22Rv1 (cell line): ENCODE measurements at regions not wholly inside any gene's neighbourhood (a gene's known extent, or its start where the extent isn't known, plus 50 kb on each side); places are given as distances from the start of the nearest gene placed in this dataset.

Source experiments
- ZFX ChIP-seq: fragments of 450-650 bp; IDR thresholded peaks from 2 replicates; pipeline ENCODE4 v1.6.1; 2017; ENCODE audit warnings: antibody characterized with exemption, borderline replicate concordance
- TF ChIP-seq, protein P1 (sequence below): fragments of 450-650 bp; IDR thresholded peaks from 2 replicates; pipeline ENCODE4 v1.5.1; 2017; ENCODE audit warnings: mild to moderate bottlenecking

- TF ChIP-seq, protein P1, sequence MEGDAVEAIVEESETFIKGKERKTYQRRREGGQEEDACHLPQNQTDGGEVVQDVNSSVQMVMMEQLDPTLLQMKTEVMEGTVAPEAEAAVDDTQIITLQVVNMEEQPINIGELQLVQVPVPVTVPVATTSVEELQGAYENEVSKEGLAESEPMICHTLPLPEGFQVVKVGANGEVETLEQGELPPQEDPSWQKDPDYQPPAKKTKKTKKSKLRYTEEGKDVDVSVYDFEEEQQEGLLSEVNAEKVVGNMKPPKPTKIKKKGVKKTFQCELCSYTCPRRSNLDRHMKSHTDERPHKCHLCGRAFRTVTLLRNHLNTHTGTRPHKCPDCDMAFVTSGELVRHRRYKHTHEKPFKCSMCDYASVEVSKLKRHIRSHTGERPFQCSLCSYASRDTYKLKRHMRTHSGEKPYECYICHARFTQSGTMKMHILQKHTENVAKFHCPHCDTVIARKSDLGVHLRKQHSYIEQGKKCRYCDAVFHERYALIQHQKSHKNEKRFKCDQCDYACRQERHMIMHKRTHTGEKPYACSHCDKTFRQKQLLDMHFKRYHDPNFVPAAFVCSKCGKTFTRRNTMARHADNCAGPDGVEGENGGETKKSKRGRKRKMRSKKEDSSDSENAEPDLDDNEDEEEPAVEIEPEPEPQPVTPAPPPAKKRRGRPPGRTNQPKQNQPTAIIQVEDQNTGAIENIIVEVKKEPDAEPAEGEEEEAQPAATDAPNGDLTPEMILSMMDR = no peak
- no peak for TF ChIP-seq ZFX
Observed at GRCh38 chr9:110033869-110034268, 174.1 kb downstream of the C9orf152 start.
